ENCODE measurements at regions not wholly inside any gene's neighbourhood (a gene's known extent, or its start where the extent isn't known, plus 50 kb on each side); places are given as distances from the start of the nearest gene placed in this dataset.

- no peak for TF ChIP-seq REST (IDR thresholded peaks at IDR 0.05; ENCODE audit: insufficient read depth in 1 of 2, low read depth in 2 of 2, low read length in 2 of 2)
- TF ChIP-seq POLR2AphosphoS5 (IDR thresholded peaks at IDR 0.05; ENCODE audit: low read depth, low read length): no peak
These were observed 363.3 kb downstream of the SEMA3D start for GRCh38 chr7:84823530-84823929.

Data from PFSK-1 (cell line).